WTC11 (cell line): ENCODE measurements at regions not wholly inside any gene's neighbourhood (a gene's known extent, or its start where the extent isn't known, plus 50 kb on each side); places are given as distances from the start of the nearest gene placed in this dataset.

ENCODE experiments used
- ATAC-seq: fragments of 200-7000 bp; cut with Tn5 transposase; 2 replicates; pipeline ENCODE4 v1.10.0; 2021; ENCODE audit warnings: mild to moderate bottlenecking, moderate library complexity
- CTCF ChIA-PET: fragments of 300-600 bp; sonication (Branson Sonifier 250); formaldehyde crosslinking; loops from one replicate; lab custom pipeline; 2021; ENCODE audit warnings: antibody characterized with exemption; lab: Charles Lee
- POLR2A ChIA-PET: fragments of 350-600 bp; sonication (Branson Sonifier 250); formaldehyde crosslinking; loops from one replicate; lab custom pipeline; 2021; ENCODE audit warnings: antibody characterized with exemption; lab: Charles Lee
- DNase-seq: peaks from one replicate; pipeline ENCODE4 v3.0.0; 2021; ENCODE audit warnings: low spot score
- H3K27ac Mint-ChIP-seq: 2 replicates; pipeline ENCODE4 v1.8.0; 2021; ENCODE audit warnings: mixed read lengths
- H3K27me3 Mint-ChIP-seq: 2 replicates; pipeline ENCODE4 v1.8.0; 2021; ENCODE audit warnings: low read depth, mild to moderate bottlenecking, moderate library complexity, mixed read lengths
- H3K36me3 Mint-ChIP-seq: 2 replicates; pipeline ENCODE4 v1.8.0; 2021; ENCODE audit warnings: mixed read lengths
- H3K4me1 Mint-ChIP-seq: 2 replicates; pipeline ENCODE4 v1.8.0; 2022; ENCODE audit warnings: mixed read lengths
- H3K4me3 Mint-ChIP-seq: 2 replicates; pipeline ENCODE4 v1.8.0; 2021; ENCODE audit warnings: mild to moderate bottlenecking, moderate library complexity, mixed read lengths
- H3K9me3 Mint-ChIP-seq: 2 replicates; pipeline ENCODE4 v1.8.0; 2021; ENCODE audit warnings: mixed read lengths
- ELF4 ChIP-seq: sonication (generic); formaldehyde crosslinking; IDR thresholded peaks from 2 replicates; pipeline ENCODE4 v1.8.1; 2022; ENCODE audit warnings: low read depth, mild to moderate bottlenecking, moderate library complexity, missing genetic modification reagents
- FOXP1 ChIP-seq: sonication (generic); formaldehyde crosslinking; IDR thresholded peaks from 2 replicates; pipeline ENCODE4 v1.8.0; 2022; ENCODE audit warnings: missing genetic modification reagents, mild to moderate bottlenecking, moderate library complexity, borderline replicate concordance
- RORB ChIP-seq: fragments of 250-450 bp; sonication (Bioruptor Pico); IDR thresholded peaks from 2 replicates; pipeline ENCODE4 v1.9.0; 2021; ENCODE audit warnings: mild to moderate bottlenecking
- ZNF219 ChIP-seq: sonication (generic); formaldehyde crosslinking; IDR thresholded peaks from 2 replicates; pipeline ENCODE4 v1.8.0; 2023; ENCODE audit warnings: missing genetic modification reagents, mild to moderate bottlenecking, borderline replicate concordance
- ZNF532 ChIP-seq: fragments of 250-450 bp; sonication (Bioruptor Pico); IDR thresholded peaks from 2 replicates; pipeline ENCODE4 v1.9.0; 2021; ENCODE audit warnings: mild to moderate bottlenecking, borderline replicate concordance
- TF ChIP-seq, protein P1 (sequence below): fragments of 250-450 bp; sonication (Bioruptor Pico); IDR thresholded peaks from 2 replicates; pipeline ENCODE4 v2.1.2; 2022; ENCODE audit warnings: mild to moderate bottlenecking, moderate library complexity
- TF ChIP-seq, protein P2 (sequence below): sonication (generic); formaldehyde crosslinking; IDR thresholded peaks from 2 replicates; pipeline ENCODE4 v1.8.0; 2022; ENCODE audit warnings: missing genetic modification reagents
- TF ChIP-seq, protein P3 (sequence below): fragments of 250-450 bp; sonication (Bioruptor Pico); conservative IDR thresholded peaks from 2 replicates; pipeline ENCODE4 v1.9.0; 2021; ENCODE audit warnings: mild to moderate bottlenecking

- no peak overlapping the region for H3K27ac Mint-ChIP-seq
- H3K36me3 Mint-ChIP-seq: no peaks in the 10 kb centered on the region
- ATAC-seq: no peak
- H3K27me3 Mint-ChIP-seq: no peaks in the 10 kb centered on the region; the same call in 1 of the 2 replicates
- no peak overlapping the region for H3K4me3 Mint-ChIP-seq
- POLR2A ChIA-PET: no interaction called here
- no peak for DNase-seq
- no peak for TF ChIP-seq FOXP1 (CRISPR knock-in tag)
- CTCF ChIA-PET: interaction anchor here (0.6 to 1.3 kb wide), 5 partner anchors 22 to 744 kb away, joined by 3 to 4 read pairs (median 3); no protein-coding TSS in a partner anchor
- peaks cover 3% of the 10 kb centered on the region; the same call in 1 of the 2 replicates for H3K9me3 Mint-ChIP-seq
- H3K4me1 Mint-ChIP-seq: peaks cover 11% of the 10 kb centered on the region
Observed at GRCh38 chr13:50167224-50167947, 152.1 kb downstream of the KCNRG start.

DNA sequence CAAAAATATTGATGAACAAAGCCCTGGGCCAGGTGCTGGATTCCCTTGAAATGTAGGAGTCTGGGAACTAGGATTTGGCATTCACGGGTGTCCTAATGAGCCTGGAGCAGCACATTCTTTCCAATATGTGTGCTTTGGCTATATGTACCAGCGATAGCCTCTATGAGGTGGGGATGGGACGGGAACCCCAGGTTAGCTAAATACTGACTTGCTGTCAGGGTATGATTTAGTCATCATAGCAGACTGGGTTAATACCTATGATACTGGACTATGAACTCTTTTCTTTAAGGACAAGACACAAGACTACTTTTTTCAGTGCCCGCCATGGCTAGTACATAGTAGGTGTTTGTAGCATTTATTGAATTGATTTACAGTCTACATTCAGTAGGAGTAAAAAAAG is 152.7 kb downstream of the KCNRG start:
- Mint-ChIP-seq H3K9me3 (peaks cover 3% of the 10 kb centered on the region; the same call in 1 of the 2 replicates), H3K4me3 (no peak overlapping the region), H3K27ac (no peak overlapping the region), H3K27me3 (no peaks in the 10 kb centered on the region; the same call in 1 of the 2 replicates), H3K4me1 (peaks cover 8% of the 10 kb centered on the region), H3K36me3 (no peaks in the 10 kb centered on the region)
- CTCF ChIA-PET: no interaction called here
- DNase-seq (no peak), ATAC-seq (no peak)
- no peak for TF ChIP-seq ZNF532 (CRISPR knock-in tag)
- TF ChIP-seq, protein P1, sequence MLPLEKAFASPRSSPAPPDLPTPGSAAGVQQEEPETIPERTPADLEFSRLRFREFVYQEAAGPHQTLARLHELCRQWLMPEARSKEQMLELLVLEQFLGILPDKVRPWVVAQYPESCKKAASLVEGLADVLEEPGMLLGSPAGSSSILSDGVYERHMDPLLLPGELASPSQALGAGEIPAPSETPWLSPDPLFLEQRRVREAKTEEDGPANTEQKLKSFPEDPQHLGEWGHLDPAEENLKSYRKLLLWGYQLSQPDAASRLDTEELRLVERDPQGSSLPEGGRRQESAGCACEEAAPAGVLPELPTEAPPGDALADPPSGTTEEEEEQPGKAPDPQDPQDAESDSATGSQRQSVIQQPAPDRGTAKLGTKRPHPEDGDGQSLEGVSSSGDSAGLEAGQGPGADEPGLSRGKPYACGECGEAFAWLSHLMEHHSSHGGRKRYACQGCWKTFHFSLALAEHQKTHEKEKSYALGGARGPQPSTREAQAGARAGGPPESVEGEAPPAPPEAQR (CRISPR knock-in tag): no peak
- TF ChIP-seq, protein P2, sequence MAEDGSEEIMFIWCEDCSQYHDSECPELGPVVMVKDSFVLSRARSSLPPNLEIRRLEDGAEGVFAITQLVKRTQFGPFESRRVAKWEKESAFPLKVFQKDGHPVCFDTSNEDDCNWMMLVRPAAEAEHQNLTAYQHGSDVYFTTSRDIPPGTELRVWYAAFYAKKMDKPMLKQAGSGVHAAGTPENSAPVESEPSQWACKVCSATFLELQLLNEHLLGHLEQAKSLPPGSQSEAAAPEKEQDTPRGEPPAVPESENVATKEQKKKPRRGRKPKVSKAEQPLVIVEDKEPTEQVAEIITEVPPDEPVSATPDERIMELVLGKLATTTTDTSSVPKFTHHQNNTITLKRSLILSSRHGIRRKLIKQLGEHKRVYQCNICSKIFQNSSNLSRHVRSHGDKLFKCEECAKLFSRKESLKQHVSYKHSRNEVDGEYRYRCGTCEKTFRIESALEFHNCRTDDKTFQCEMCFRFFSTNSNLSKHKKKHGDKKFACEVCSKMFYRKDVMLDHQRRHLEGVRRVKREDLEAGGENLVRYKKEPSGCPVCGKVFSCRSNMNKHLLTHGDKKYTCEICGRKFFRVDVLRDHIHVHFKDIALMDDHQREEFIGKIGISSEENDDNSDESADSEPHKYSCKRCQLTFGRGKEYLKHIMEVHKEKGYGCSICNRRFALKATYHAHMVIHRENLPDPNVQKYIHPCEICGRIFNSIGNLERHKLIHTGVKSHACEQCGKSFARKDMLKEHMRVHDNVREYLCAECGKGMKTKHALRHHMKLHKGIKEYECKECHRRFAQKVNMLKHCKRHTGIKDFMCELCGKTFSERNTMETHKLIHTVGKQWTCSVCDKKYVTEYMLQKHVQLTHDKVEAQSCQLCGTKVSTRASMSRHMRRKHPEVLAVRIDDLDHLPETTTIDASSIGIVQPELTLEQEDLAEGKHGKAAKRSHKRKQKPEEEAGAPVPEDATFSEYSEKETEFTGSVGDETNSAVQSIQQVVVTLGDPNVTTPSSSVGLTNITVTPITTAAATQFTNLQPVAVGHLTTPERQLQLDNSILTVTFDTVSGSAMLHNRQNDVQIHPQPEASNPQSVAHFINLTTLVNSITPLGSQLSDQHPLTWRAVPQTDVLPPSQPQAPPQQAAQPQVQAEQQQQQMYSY (CRISPR knock-in tag): no peak
- no peak for TF ChIP-seq RORB (CRISPR knock-in tag)
- TF ChIP-seq, protein P3, sequence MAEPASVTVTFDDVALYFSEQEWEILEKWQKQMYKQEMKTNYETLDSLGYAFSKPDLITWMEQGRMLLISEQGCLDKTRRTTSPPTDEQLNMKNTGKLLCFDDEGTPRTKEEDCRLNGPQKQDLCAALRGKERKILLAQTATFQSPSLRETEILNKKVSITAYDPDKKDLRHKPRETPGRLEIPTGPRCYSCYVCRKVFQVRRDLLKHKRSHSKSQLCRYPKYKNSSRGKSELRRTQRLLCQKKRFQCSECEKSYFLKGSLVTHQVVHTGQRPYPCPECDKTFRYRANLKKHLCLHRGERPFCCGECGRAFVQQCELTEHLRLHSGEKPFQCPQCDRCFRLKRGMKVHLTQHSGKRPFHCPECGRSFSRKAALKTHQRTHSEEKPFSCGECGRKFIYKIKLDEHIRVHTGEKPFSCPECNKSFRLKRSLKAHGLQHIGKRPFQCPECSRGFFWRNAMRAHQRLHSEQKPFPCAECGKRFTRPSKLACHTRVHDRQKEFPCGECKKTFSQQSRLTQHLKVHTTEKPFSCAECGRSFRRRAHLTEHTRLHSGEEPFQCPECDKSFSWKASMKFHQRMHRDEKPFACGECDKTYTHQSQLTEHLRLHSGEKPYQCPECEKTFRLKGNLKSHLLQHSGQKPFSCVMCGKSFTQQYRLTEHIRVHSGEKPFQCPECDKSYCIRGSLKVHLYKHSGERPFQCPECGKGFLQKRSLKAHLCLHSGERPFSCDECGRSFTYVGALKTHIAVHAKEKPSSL (CRISPR knock-in tag): no peak
- TF ChIP-seq ELF4: no peak
- POLR2A ChIA-PET: interaction anchor here (0.6 kb wide), 1 partner anchor 375 kb away, joined by 3 read pairs; no protein-coding TSS in a partner anchor

DNA sequence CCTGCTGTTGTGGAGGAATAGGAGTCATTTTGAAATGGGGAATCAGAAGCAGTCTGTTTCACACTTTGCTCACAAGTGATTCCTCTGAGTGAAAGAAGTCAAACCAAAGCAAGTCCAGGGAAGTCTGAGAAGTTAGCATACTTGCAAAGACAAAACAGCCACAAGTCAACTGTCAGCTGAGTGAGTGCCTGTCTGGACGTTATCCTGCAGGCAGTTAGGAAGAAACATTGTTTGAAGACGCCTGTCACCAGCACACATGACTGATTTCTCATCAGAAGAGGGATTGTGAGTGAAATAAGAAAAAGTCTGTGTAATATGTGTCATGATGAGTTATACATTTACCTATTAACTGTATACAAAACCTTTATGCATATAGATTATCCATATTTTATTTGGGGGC is 153.5 kb downstream of the KCNRG start:
- Mint-ChIP-seq H3K4me1 (peaks cover 5% of the 10 kb centered on the region), H3K36me3 (no peaks in the 10 kb centered on the region), H3K27ac (no peak overlapping the region), H3K9me3 (peaks cover 3% of the 10 kb centered on the region; the same call in 1 of the 2 replicates), H3K27me3 (no peaks in the 10 kb centered on the region; the same call in 1 of the 2 replicates), H3K4me3 (no peak overlapping the region)
- ATAC-seq (no peak), DNase-seq (no peak)
- TF ChIP-seq RORB (CRISPR knock-in tag): no peak
- no peak for TF ChIP-seq ZNF219 (CRISPR knock-in tag)
- CTCF ChIA-PET: no interaction called here
- POLR2A ChIA-PET: interaction anchor here (0.6 kb wide), 1 partner anchor 374 kb away, joined by 3 read pairs; no protein-coding TSS in a partner anchor
